RPMI8226 (cell line): ENCODE measurements at regions not wholly inside any gene's neighbourhood (a gene's known extent, or its start where the extent isn't known, plus 50 kb on each side); places are given as distances from the start of the nearest gene placed in this dataset.

Experiments
- DNase-seq: peaks from one replicate; pipeline ENCODE4 v3.0.0-alpha.2; 2015

- peak; percentile 55 for DNase-seq
Measured at GRCh38 chr12:89051065-89051677, 301.1 kb downstream of the DUSP6 start.

GRCh38 chr12:89047856-89048418, 304.4 kb downstream of the DUSP6 start:
- DNase-seq, result no peak

GRCh38 chr12:89041078-89041477, 311.2 kb downstream of the DUSP6 start:
- no peak for DNase-seq

GRCh38 chr12:89040146-89040964, 311.9 kb downstream of the DUSP6 start:
- peak; percentile 91 for DNase-seq

- no peak for DNase-seq
Measured at GRCh38 chr12:89038831-89039512, 313.3 kb downstream of the DUSP6 start.

- no peak for DNase-seq
Measured at GRCh38 chr12:89033062-89033461, 319.2 kb downstream of the DUSP6 start.

- DNase-seq, result no peak
Measured at GRCh38 chr12:89029961-89030360, 322.3 kb downstream of the DUSP6 start.

GRCh38 chr12:89024580-89024979, 327.7 kb downstream of the DUSP6 start:
- DNase-seq, result no peak

GRCh38 chr12:89023936-89024335, 328.4 kb downstream of the DUSP6 start:
- DNase-seq, result no peak

- DNase-seq, result no peak
Measured at GRCh38 chr12:89020689-89021088, 331.6 kb downstream of the DUSP6 start.

- no peak for DNase-seq
Measured at GRCh38 chr12:89020121-89020480, 332.2 kb downstream of the DUSP6 start.

- peak; percentile 81 for DNase-seq
Measured at GRCh38 chr12:89019439-89020120, 332.7 kb downstream of the DUSP6 start.

- DNase-seq, result peak; percentile 80
Measured at GRCh38 chr12:89016970-89017778, 335.1 kb downstream of the DUSP6 start.

- DNase-seq, result peak; percentile 49
Measured at GRCh38 chr12:89015419-89015818, 336.9 kb downstream of the DUSP6 start.

- no peak for DNase-seq
Measured at GRCh38 chr12:88998421-88998820, 353.9 kb downstream of the DUSP6 start.

GRCh38 chr12:88996200-88996788, 356.0 kb downstream of the DUSP6 start:
- no peak for DNase-seq

- DNase-seq, result no peak
Measured at GRCh38 chr12:88994971-88995370, 357.3 kb downstream of the DUSP6 start.

GRCh38 chr12:88994537-88994936, 357.8 kb downstream of the DUSP6 start:
- no peak for DNase-seq

GRCh38 chr12:88993651-88994050, 358.6 kb downstream of the DUSP6 start:
- peak; percentile 31 for DNase-seq

- DNase-seq, result no peak
Measured at GRCh38 chr12:88986056-88986455, 366.2 kb downstream of the DUSP6 start.

GRCh38 chr12:88985631-88986030, 366.7 kb downstream of the DUSP6 start:
- no peak for DNase-seq

- no peak for DNase-seq
Measured at GRCh38 chr12:88985011-88985410, 367.3 kb downstream of the DUSP6 start.
